ENCODE measurements at regions not wholly inside any gene's neighbourhood (a gene's known extent, or its start where the extent isn't known, plus 50 kb on each side); places are given as distances from the start of the nearest gene placed in this dataset.

DNA sequence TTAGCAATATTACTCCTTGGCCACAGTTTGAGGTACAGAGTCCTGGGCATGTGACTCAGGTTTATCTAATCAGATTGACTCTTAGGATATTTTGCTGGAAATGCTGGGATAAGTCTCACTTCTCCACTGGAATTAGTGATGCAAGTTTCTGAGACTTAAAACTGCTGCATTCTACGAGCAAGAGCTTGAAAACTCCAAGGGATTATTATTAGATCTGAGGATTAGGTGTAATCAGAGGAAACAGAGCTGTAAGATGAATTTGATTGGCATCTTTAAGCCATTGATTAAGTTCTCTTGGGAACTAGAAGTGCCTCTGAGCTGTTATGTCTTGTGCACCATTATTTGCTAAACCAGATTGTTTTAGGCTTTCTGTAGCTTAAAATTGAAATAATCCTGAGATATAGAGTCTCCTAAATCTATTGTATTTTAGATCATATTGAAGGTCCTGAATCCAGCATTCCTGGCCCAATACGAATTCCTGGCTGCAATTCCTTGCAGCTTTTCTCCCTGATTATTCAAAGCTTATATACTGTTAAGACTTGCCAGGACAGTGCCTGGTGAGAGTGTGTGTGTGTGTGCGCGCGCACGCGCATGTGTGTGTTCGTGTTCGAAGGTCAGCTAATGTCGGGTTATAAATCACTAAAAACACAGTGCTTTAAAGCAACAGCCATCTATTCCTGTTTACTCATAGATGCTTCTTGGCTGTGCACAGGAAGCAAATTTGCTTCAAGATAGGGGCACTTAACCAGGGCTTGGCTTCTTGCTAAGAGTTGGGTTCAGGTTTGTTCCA is 735.1 kb downstream of the STIM2 start:
- ATAC-seq (ENCODE audit: low FRiP score in 2 of 2) (no peak), DNase-seq (peak in 1 of 2 donors; percentile 45)
- TF ChIP-seq, protein P1, sequence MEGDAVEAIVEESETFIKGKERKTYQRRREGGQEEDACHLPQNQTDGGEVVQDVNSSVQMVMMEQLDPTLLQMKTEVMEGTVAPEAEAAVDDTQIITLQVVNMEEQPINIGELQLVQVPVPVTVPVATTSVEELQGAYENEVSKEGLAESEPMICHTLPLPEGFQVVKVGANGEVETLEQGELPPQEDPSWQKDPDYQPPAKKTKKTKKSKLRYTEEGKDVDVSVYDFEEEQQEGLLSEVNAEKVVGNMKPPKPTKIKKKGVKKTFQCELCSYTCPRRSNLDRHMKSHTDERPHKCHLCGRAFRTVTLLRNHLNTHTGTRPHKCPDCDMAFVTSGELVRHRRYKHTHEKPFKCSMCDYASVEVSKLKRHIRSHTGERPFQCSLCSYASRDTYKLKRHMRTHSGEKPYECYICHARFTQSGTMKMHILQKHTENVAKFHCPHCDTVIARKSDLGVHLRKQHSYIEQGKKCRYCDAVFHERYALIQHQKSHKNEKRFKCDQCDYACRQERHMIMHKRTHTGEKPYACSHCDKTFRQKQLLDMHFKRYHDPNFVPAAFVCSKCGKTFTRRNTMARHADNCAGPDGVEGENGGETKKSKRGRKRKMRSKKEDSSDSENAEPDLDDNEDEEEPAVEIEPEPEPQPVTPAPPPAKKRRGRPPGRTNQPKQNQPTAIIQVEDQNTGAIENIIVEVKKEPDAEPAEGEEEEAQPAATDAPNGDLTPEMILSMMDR (IDR thresholded peaks at IDR 0.05) = no peak
- no peak for TF ChIP-seq EP300 (IDR thresholded peaks at IDR 0.05)
- TF ChIP-seq POLR2A (IDR thresholded peaks at IDR 0.05) = no peak
- no peak for TF ChIP-seq POLR2AphosphoS5 (IDR thresholded peaks at IDR 0.05)
- Histone ChIP-seq H3K27ac (no peak overlapping the region), H3K4me3 (no peak overlapping the region), H3K27me3 (no peaks in the 10 kb centered on the region), H3K4me1 (no peaks in the 10 kb centered on the region), H3K9me3 (no peaks in the 10 kb centered on the region), H3K36me3 (no peaks in the 10 kb centered on the region)
- 65 to 66% methylated on average over 10 of the region's 10 CpGs for WGBS, 2 donors

DNA sequence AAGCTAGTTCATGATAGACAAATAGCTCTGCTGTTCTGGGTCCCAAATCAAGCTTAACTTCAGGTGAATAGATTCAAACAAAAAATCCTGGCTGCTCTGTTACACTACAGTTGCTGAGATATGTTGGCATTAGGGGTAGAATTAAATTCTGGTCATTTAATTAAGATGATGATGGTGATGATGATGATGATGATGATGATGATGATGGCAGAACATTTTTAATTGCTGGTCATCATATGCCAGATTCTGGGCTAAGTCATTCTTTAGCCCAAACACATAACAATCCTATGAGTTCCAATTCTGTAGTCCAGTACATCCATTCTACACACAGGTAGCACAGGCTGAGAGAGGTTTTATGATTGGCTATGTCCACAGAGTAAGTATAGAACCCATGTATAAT is 741.5 kb downstream of the STIM2 start:
- H3K27ac ChIP-seq = no peak overlapping the region
- no peak overlapping the region for H3K4me3 ChIP-seq
- H3K4me1 ChIP-seq = no peaks in the 10 kb centered on the region
- no peaks in the 10 kb centered on the region for H3K36me3 ChIP-seq
- TF ChIP-seq, protein P1 (IDR thresholded peaks at IDR 0.05) = no peak
- TF ChIP-seq POLR2A (IDR thresholded peaks at IDR 0.05) (no peak), EP300 (IDR thresholded peaks at IDR 0.05) (no peak), POLR2AphosphoS5 (IDR thresholded peaks at IDR 0.05) (no peak)
- no peak for ATAC-seq (ENCODE audit: low FRiP score in 2 of 2)
- no peaks in the 10 kb centered on the region for H3K27me3 ChIP-seq
- no peak for DNase-seq
- H3K9me3 ChIP-seq = no peaks in the 10 kb centered on the region

- no peak for TF ChIP-seq EP300 (IDR thresholded peaks at IDR 0.05)
- TF ChIP-seq, protein P1 (IDR thresholded peaks at IDR 0.05) = no peak
- no peak for TF ChIP-seq POLR2AphosphoS5 (IDR thresholded peaks at IDR 0.05)
- TF ChIP-seq POLR2A (IDR thresholded peaks at IDR 0.05) = no peak
- DNase-seq (no peak), ATAC-seq (ENCODE audit: low FRiP score in 2 of 2) (no peak)
- 72 to 76% methylated on average over 3 of the region's 3 CpGs for WGBS, 2 donors
- H3K9me3 ChIP-seq = no peaks in the 10 kb centered on the region
- no peak overlapping the region for H3K4me3 ChIP-seq
- no peaks in the 10 kb centered on the region for H3K27me3 ChIP-seq
- no peak overlapping the region for H3K27ac ChIP-seq
- no peaks in the 10 kb centered on the region for H3K4me1 ChIP-seq
- H3K36me3 ChIP-seq = no peaks in the 10 kb centered on the region
Observed at GRCh38 chr4:27604692-27605091, 744.1 kb downstream of the STIM2 start.

DNA sequence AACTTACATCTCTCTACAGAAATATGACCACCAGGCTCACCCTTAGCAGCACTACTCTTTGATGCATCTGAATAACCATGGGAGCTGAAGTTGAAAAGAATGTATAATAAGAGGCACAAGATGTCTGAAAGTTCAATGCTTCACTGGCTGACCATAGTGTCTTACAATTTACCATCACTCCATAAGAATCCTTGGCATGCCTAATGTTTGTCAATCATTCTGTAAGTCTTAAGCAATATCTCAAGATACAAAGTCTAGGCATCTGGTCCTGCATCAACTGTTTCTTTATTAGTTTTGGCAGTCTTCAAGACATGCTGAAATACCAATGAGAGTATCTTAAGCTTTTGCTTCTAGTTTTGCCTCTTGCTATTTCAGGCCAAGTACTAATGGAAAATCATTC is 755.5 kb downstream of the STIM2 start:
- Histone ChIP-seq H3K9me3 (no peaks in the 10 kb centered on the region), H3K4me3 (no peak overlapping the region), H3K4me1 (no peaks in the 10 kb centered on the region), H3K27ac (no peak overlapping the region), H3K27me3 (no peaks in the 10 kb centered on the region), H3K36me3 (no peaks in the 10 kb centered on the region)
- DNase-seq (no peak), ATAC-seq (ENCODE audit: low FRiP score in 2 of 2) (no peak)
- TF ChIP-seq POLR2A (IDR thresholded peaks at IDR 0.05) (no peak), POLR2AphosphoS5 (IDR thresholded peaks at IDR 0.05) (no peak), EP300 (IDR thresholded peaks at IDR 0.05) (no peak)
- TF ChIP-seq, protein P1 (IDR thresholded peaks at IDR 0.05) = no peak

GRCh38 chr4:27619435-27619834 is 758.8 kb downstream of the STIM2 start:
- ATAC-seq (ENCODE audit: low FRiP score in 2 of 2) (no peak), DNase-seq (no peak)
- Histone ChIP-seq H3K4me1 (no peaks in the 10 kb centered on the region), H3K36me3 (no peaks in the 10 kb centered on the region), H3K4me3 (no peak overlapping the region), H3K27ac (no peak overlapping the region), H3K27me3 (no peaks in the 10 kb centered on the region), H3K9me3 (no peaks in the 10 kb centered on the region)
- TF ChIP-seq POLR2A (IDR thresholded peaks at IDR 0.05) (no peak), POLR2AphosphoS5 (IDR thresholded peaks at IDR 0.05) (no peak), EP300 (IDR thresholded peaks at IDR 0.05) (no peak)
- TF ChIP-seq, protein P1 (IDR thresholded peaks at IDR 0.05) = no peak
